SK-N-DZ (cell line): ENCODE measurements at regions not wholly inside any gene's neighbourhood (a gene's known extent, or its start where the extent isn't known, plus 50 kb on each side); places are given as distances from the start of the nearest gene placed in this dataset.
A peak's percentile ranks its signal among the peaks of the same experiment; 100 is the strongest.

Experiments used
- DNase-seq: peaks from one replicate; pipeline ENCODE4 v3.0.0-alpha.2; 2015; ENCODE audit warnings: low spot score

- peak; percentile 9 for DNase-seq
These were observed 378.5 kb upstream of the LMO3 start for GRCh38 chr12:16984484-16984883.

GRCh38 chr12:16972923-16973770, 367.2 kb upstream of the LMO3 start:
- DNase-seq: no peak

- no peak for DNase-seq
These were observed 356.9 kb upstream of the LMO3 start for GRCh38 chr12:16962889-16963288.

GRCh38 chr12:16955083-16955657, 349.2 kb upstream of the LMO3 start:
- no peak for DNase-seq

GRCh38 chr12:16949871-16950667, 344.1 kb upstream of the LMO3 start:
- peak; percentile 92 for DNase-seq

- DNase-seq: peak; percentile 91
These were observed 343.4 kb upstream of the LMO3 start for GRCh38 chr12:16949371-16949770.

- DNase-seq: no peak
These were observed 340.7 kb upstream of the LMO3 start for GRCh38 chr12:16946704-16947103.

GRCh38 chr12:16939871-16940306, 333.9 kb upstream of the LMO3 start:
- DNase-seq: peak; percentile 85

GRCh38 chr12:16927259-16927658, 321.3 kb upstream of the LMO3 start:
- no peak for DNase-seq

GRCh38 chr12:16920451-16920850, 314.5 kb upstream of the LMO3 start:
- DNase-seq: no peak

GRCh38 chr12:16919551-16919950, 313.6 kb upstream of the LMO3 start:
- DNase-seq: no peak

GRCh38 chr12:16914853-16915252, 308.9 kb upstream of the LMO3 start:
- DNase-seq: no peak

- DNase-seq: no peak
These were observed 308.0 kb upstream of the LMO3 start for GRCh38 chr12:16913832-16914490.

GRCh38 chr12:16901946-16902345, 296.0 kb upstream of the LMO3 start:
- no peak for DNase-seq

- no peak for DNase-seq
These were observed 287.5 kb upstream of the LMO3 start for GRCh38 chr12:16893426-16893825.

- no peak for DNase-seq
These were observed 285.7 kb upstream of the LMO3 start for GRCh38 chr12:16891673-16892072.

- DNase-seq: no peak
These were observed 278.9 kb upstream of the LMO3 start for GRCh38 chr12:16884819-16885218.

GRCh38 chr12:16884056-16884455, 278.1 kb upstream of the LMO3 start:
- DNase-seq: no peak

- peak; percentile 86 for DNase-seq
These were observed 276.1 kb upstream of the LMO3 start for GRCh38 chr12:16881986-16882570.

GRCh38 chr12:16880864-16881285, 274.9 kb upstream of the LMO3 start:
- peak; percentile 95 for DNase-seq

- DNase-seq: no peak
These were observed 264.9 kb upstream of the LMO3 start for GRCh38 chr12:16870845-16871244.
